GM19025 (cell line): ENCODE measurements at regions not wholly inside any gene's neighbourhood (a gene's known extent, or its start where the extent isn't known, plus 50 kb on each side); places are given as distances from the start of the nearest gene placed in this dataset.
"Not testable (repeated sequence)": the region's sequence is repeated elsewhere in the genome, so short reads cannot be mapped to it uniquely, and the experiment has no call there.

Experiments used
- ATAC-seq: cut with Tn5 transposase; IDR thresholded peaks from one replicate; pipeline ENCODE4 v1.9.1; 2021; ENCODE audit warnings: mild to moderate bottlenecking, low read depth, moderate library complexity; ENCODE audit not compliant: unreplicated experiment

DNA sequence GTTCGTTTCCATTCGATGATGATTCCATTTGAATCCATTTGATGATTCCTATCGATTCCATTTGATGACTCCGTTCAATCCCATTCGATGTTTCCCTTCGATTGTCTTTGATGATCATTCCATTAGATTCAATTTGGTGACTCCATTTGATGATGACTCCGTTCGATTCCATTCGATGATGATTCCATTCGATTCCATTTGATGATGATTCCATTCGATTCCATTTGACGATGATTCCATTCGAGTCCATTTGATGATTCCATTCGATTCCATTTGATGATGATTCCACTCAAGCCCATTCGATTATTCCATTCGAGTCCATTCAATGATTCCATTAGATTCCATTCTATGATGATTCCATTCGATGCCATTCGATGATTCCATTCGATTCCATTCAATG is 2730.6 kb downstream of the RPIA start:
- ATAC-seq: not testable (repeated sequence)

DNA sequence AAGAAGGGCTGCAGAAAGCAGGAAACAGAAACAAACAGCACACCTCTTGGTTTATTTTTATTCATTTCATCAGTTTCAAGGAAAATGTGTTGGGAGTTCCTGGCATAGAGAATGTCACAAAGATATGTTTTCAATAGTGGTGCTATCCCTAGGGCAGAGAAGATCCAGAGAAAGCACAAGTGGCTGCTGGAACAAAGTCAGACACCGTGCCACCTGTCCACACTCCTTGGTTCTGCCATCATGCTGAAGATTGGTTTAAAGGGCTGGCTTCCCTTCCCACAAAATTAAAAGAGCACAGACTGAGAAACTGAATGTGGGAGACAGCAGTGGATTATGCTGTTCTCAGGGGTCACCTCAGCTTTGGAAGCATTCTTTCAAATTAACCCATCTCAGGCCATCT is 2735.7 kb downstream of the RPIA start:
- not testable (repeated sequence) for ATAC-seq

GRCh38 chr2:91441932-91442245 is 2750.4 kb downstream of the RPIA start:
- not testable (repeated sequence) for ATAC-seq

DNA sequence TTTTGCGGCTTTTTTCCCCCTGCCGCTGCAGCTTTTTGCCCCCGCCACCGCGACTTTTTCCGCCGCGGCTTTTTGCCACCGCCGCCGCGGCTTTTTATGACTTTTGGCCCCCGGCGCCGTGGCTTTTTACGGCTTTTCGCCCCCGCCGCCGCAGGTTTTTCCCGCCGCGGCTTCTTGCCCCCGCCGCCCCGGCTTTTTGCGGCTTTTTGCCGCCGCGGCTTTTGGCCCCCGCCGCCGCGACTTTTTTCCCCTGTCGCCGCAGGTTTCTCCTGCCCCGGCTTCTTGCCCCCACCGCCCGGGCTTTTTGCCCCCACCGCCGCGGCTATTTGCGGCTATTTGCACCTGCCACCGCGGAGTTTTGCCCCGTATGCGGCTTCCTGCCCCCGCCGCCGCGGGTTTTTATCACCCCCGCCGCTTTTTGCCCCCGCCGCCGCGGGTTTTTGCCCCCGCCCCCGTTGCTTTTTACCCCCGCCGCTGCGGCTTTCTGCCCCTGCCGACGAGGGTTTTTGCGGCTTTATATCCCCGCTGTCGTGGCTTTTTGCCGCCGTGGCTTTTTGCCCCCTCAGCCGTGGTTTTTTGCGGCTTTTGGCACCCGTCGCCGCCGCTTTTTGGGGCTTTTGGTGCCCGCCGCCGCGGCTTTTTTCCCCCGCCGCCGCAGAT is 2750.9 kb downstream of the RPIA start:
- ATAC-seq: no peak

- ATAC-seq: not testable (repeated sequence)
Measured at GRCh38 chr2:91442906-91443729, 2751.6 kb downstream of the RPIA start.

DNA sequence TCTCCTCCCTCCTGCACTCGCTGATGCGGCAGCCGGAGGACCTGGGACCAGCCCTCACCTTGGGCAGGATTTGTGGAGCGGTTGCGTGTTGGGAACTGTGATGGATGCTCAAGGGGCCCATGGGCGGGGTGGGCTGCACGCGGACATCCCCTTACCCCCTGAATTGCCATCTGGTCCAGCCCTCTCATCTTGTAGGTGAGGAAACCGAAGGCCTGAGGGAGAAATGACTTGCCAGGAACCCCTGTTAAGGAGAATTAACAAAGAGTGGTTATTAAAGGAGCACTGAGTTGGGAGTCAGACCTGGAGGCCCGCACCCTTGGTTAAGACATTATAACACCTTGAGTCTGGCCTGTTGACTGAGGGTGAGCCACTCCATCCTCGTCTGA is 2752.2 kb downstream of the RPIA start:
- ATAC-seq: not testable (repeated sequence)

DNA sequence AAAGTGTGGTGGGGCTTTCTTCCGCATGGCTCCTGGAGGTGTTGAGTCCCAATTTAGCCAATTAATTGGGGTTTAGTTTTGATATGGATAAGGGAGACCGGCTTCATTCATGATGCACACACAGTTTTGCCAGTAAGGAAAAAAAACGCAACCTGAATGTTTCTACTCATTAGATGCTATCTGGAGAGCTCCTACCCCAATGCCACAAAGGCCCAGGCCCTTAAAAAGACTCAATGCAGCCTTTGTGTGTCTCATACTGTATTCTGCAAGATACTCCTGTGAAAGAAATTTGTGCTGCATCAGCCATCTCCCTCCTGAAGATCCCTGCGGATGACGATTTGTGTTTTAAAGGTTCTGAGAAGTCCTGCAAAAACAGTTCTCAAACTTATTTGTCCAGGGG is 2754.2 kb downstream of the RPIA start:
- not testable (repeated sequence) for ATAC-seq

GRCh38 chr2:91446489-91446888 is 2755.0 kb downstream of the RPIA start:
- not testable (repeated sequence) for ATAC-seq

GRCh38 chr2:91446915-91447314 is 2755.4 kb downstream of the RPIA start:
- not testable (repeated sequence) for ATAC-seq

GRCh38 chr2:91447508-91447907 is 2756.0 kb downstream of the RPIA start:
- not testable (repeated sequence) for ATAC-seq

- not testable (repeated sequence) for ATAC-seq
Measured at GRCh38 chr2:91462292-91462691, 2770.8 kb downstream of the RPIA start.

DNA sequence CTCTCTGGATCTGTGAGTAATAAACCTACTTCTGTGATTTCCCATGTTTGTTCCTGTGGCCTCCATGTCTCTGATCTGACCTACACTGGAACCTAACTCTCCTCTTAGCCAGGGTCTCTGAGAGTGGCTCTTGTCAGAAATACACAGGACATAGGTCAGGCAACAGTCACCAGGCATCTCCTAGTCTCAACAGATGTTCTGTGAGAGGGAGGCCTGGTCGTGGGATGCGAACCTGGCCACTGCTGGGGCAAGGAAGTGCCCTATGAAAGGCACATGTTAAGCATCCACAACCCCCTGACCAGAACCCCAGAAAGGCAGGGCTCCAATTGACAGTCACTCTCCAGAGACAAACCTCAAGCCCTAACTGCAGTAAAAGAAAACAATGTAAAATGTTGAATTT is 2771.5 kb downstream of the RPIA start:
- ATAC-seq: not testable (repeated sequence)

DNA sequence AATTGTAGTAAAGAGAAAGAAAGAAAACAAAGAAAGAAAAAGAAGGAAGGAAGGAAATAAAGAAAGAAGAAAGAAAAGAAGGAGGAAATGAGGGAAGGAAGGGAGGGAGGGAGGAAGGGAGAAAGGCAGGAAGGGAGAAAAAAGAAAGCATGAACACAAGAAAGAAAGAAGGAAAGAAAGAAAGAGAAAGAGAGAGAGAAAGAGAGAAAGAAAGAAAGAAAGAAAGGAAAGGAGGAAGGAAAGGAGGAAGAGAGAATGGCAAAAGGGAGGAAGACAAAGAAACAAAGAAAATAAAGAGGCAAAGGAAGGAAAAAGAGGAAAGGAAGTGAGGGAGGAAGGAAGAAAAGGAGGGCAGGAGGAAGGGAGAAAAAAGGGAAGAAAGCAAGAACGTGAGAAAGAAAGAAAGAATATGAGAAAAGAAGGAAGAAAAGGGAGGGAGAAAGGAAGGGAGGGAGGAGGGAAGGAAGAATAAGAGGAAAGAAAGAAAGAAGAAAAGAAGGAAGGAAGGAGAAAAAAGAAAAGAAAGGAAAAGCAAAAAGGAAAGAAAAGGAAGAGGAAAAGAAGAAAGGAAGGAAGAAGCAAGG is 2775.4 kb downstream of the RPIA start:
- ATAC-seq: not testable (repeated sequence)

GRCh38 chr2:91476244-91476935 is 2784.9 kb downstream of the RPIA start:
- not testable (repeated sequence) for ATAC-seq

DNA sequence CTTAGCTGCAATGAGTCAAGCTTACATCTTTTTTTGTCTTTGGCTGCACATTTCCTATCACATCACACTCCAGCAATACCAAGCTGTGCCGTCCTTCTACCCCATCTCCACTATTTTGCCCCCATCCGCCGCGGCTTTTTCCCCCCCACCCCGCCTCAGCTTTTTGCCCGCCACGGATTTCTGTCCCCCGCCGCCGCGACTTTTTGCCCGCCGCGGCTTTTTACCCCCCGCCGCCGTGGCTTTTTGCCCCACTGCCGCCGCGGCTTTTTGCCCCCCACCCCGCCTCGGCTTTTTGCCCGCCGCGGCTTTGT is 2785.4 kb downstream of the RPIA start:
- not testable (repeated sequence) for ATAC-seq

GRCh38 chr2:91477291-91477690 is 2785.8 kb downstream of the RPIA start:
- ATAC-seq: not testable (repeated sequence)

- ATAC-seq: no peak
Measured at GRCh38 chr2:91477731-91478672, 2786.5 kb downstream of the RPIA start.

- ATAC-seq: not testable (repeated sequence)
Measured at GRCh38 chr2:91478851-91479718, 2787.6 kb downstream of the RPIA start.

GRCh38 chr2:91485226-91485625 is 2793.8 kb downstream of the RPIA start:
- not testable (repeated sequence) for ATAC-seq
